SHP77 (cell line): ENCODE measurements at regions not wholly inside any gene's neighbourhood (a gene's known extent, or its start where the extent isn't known, plus 50 kb on each side); places are given as distances from the start of the nearest gene placed in this dataset.

Experiments used
- DNase-seq, 2 experiments: peaks; one replicate each; lab custom pipeline; 2025; lab: John Stamatoyannopoulos, UW

- no peak for DNase-seq
Observed at GRCh38 chr6:149216459-149216858, 101.1 kb upstream of the TAB2 start.

DNA sequence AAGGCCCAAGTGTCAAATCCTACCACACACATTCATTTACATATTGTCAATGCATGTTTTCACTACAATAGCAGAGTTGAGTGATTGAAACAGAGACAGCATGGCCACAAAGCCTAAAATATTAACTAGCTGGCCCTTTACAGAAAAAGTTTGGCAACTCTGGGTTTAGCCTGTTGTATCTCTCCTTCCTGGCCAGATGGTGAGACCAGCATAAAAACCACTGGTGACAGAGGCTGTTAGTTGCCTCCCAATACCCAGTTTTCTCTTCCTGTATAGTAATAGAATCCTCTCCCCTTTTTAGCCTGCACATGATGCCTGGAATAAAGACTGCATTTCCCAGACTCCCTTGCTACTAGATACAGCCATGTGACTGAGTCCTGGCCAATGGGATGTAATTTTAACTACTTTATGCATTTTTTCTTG is 100.0 kb upstream of the TAB2 start:
- DNase-seq, result no peak

DNA sequence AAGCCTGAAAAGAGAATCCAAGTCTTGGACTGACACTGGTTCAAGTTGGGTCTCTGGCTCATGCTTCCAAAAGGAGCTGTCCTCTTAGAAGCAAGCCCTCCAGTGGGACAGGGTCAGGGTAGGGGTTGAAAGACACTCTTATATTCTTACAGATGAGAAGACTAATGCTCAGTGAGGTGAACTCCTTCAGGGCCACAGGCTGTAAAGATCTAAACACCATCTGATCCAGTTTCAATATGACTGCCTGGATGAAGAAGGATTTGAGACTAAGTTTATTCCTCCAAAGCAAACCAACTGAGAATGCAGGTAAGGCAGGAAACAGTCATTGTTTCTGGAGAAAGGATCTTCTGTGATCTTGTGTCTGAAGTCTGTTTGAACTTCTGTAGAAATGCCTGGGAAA is 99.0 kb upstream of the TAB2 start:
- DNase-seq, result no peak

DNA sequence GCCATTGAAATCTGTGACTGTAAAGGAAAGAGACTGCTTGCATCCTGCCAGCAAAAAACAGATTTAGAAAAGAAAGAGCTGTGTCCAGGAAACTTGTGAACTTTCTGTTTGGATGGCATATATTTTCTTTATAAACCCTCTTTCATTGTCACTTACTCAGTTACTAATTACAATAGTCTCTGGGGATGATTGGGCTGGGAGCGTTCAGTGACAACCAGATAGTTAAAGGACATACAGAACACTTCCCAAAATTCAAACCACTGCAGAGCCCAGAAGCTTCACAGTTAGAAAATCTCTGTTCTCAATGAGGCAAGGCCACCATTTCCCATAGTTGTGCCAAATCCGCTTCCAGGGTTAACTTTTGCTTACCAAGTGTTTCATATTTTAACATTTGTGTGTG is 98.6 kb upstream of the TAB2 start:
- no peak for DNase-seq

DNA sequence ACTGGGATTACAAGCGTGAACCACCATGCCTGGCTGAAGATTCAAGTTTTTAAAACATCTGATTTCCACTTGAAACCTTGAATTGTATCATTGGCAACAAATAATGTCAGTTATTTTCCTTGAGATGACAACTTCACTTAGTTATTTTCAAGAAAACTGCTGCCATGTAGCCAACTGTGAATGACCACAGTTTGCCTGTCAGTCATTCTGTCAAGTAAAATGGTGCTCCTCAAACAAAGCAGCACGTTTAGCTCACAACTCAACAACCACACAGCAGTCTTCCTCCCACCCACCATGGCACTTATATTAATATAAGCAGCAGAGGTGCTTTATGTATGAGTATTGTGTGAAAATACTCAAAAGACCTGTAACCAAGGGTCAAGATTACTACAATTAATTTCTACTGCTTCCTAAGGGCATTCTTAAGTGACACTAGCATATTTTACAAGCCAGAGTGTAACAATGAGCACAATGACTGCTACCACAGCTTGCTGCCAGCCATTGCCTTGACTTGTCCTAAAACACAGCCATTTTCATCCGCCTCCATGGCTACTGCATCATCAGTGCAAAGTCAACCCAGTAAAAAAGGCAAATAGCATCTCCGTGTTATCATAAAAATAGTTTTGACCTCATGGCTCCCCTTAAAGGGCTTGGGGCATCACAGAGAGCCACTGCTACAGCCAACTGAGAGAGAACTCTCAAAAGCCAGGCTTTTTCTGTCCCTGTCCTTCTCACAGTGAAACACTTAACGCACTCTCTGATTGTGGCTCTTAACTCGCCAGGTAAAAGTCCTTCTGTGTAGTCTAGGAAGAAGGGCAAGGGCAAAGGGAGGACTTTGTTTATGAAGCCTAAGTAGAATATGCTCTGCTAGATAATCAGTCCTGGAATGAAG is 96.4 kb upstream of the TAB2 start:
- no peak for DNase-seq

DNA sequence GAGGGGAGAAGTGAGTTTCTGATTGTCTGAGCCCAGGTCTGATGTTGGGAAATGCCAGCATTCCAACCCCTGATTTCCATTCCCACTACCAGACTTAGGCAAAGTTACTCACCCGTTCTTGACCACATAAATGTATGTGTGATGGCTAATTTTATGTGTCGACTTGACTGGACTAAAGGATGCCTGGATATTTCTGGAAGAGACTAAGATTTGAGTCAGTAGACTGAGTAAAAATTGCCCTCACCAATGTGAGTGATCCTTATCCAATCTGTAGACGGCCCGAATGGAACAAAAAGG is 95.8 kb upstream of the TAB2 start:
- DNase-seq, result no peak

DNA sequence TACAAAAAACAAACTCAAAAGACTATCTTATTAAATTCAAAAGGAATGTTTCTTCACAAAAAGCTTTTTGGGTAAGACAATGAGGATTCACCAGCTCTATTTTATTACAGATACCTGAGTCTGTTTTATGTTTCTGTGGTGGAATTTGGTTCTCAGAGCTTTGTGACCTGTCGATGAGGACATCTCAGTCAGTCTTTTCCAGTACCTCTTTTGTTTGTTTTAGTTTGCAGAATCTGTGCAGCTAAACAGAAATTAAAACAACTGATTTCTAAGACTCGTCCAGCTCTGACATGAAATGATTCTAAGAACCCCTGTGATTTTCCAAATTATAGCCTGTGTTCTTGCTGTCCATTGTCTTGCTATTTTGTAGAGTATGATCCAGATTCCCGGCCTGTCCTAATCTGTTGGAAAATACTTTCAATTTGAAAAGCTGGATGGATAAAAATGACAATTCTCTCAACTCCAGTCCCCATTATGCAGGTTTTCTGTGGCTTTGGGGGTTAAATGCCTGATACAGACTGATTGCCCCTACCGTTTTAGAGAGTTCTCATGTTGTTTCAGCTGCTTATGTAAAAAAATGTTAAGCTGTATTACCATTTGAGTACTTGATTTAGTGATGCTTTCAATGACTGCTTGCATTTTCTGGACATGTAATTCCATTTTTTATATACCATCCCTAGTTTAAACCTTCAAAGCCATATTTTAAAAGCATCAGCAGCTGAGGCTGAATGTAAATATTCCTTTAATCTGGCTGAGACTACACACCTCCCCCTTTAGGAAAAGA is 94.2 kb upstream of the TAB2 start:
- DNase-seq, result no peak

- no peak for DNase-seq
Observed at GRCh38 chr6:149223904-149224351, 93.6 kb upstream of the TAB2 start.

GRCh38 chr6:149224399-149224798 is 93.1 kb upstream of the TAB2 start:
- DNase-seq, result no peak

GRCh38 chr6:149225370-149225769 is 92.1 kb upstream of the TAB2 start:
- no peak for DNase-seq

GRCh38 chr6:149225946-149226345 is 91.6 kb upstream of the TAB2 start:
- DNase-seq, result no peak

- DNase-seq, result no peak
Observed at GRCh38 chr6:149227796-149228195, 89.7 kb upstream of the TAB2 start.

DNA sequence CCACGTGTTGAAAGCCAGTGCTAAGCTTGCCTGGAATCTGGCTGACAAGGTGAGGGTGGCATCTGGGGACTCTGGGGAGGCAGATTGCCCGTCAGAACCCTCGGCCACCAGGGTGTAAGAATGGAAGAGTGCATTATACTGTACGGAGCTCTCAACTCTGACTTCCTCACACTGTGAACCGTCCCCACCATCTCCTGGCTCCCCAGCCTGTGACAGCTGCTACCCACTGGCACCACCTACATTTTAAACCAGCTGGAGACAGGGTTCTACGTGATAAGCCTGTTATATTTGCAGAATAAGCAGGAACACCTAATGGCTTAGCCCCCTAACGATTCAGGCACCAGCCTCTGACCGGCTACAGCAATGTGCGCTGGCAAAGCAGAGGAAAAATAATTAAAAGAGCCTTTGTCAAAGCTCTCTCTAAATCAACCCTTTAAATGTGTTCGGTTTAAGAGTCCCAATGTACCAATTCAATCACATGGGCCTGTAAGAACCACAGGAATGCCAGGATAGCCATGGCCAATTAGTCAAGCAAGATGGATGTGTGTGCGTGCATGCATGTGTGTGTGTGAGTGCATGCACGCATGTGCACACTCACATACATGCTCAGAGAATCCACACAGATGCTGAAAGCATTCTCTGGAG is 89.1 kb upstream of the TAB2 start:
- no peak for DNase-seq

DNA sequence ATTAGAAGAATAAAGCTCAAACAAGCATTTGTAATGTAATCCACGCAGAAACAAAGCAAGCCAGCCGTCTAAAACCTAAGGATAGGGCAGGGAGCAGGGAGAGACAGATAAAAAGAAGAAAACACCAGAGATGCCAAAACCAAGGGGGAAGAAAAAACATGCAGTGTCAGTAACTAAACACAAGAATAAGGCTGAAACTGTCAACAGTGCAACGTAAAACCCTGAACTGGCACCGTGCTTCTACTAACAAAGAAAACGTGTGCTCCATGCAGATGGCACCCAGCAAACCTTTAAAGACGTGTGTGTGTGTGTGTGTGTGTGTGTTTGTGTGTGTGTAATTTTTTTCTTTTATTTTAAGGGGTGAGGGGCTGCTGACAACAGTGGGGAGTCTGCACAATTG is 88.4 kb upstream of the TAB2 start:
- DNase-seq, result no peak

DNA sequence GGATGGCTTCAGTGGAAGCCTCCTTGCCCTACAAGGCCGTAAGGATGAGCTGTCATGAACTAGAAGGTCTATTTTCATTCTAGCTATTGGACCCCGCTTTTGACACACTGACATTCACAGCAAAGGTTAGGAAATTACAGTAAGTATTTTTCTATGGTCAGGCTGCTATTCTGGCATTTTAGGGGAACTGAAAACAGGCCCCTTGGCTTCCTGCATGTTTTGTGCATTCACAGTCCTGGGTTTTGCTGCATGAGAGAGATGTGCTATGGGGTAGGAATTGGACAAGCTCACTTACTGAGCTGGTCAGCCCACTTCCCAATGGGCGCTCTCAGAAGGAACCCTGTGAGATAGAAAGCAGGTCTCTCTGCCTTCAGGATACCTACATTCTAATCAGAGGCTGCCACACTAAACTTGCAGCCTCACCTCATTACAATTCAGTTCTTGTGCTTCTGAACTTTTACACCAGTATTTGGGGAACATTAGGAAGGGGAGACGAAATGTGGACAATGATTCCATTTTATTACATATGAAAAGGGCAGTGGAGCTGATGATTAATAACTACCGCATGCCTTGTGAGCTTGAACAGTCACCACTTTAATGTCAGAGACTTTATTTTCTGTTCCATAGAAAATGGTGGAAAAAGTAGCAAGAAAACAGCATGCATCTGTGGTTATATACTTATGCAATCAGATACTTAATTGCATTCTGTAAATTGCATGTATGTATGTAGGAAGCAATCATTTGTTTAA is 86.6 kb upstream of the TAB2 start:
- DNase-seq, result no peak

- DNase-seq, result no peak
Observed at GRCh38 chr6:149231778-149232177, 85.7 kb upstream of the TAB2 start.

DNA sequence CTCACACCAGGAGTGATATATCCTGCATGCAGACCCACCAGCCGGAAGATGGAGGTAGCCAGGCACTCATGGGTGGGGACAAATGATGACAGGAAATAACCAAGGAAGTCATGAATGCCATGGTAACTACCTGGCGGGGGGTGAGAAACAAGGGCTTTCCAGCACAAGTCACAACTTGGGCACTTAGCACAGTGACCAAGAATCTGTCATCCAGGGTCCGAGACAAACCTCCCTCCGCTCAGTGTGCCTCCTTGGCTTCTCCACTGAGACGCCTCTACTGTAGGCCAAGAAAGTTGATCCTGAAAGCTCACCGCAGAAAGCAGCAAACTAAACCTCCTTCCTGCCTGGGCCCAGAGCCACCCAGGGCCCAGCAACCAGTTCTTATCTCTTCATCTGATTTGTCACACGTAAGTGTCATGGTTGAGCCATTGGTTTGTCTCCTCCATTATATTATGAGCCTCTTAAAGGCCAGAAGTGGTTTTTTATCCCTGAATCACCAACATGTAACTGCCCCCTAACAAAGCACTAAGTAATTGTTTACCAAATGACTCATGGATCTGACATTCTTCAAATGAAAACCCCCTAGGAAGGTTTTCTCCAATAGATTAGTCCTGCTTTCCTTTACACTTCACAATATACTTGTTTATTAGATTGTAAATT is 84.3 kb upstream of the TAB2 start:
- peak; percentile 48 to 60 for DNase-seq

DNA sequence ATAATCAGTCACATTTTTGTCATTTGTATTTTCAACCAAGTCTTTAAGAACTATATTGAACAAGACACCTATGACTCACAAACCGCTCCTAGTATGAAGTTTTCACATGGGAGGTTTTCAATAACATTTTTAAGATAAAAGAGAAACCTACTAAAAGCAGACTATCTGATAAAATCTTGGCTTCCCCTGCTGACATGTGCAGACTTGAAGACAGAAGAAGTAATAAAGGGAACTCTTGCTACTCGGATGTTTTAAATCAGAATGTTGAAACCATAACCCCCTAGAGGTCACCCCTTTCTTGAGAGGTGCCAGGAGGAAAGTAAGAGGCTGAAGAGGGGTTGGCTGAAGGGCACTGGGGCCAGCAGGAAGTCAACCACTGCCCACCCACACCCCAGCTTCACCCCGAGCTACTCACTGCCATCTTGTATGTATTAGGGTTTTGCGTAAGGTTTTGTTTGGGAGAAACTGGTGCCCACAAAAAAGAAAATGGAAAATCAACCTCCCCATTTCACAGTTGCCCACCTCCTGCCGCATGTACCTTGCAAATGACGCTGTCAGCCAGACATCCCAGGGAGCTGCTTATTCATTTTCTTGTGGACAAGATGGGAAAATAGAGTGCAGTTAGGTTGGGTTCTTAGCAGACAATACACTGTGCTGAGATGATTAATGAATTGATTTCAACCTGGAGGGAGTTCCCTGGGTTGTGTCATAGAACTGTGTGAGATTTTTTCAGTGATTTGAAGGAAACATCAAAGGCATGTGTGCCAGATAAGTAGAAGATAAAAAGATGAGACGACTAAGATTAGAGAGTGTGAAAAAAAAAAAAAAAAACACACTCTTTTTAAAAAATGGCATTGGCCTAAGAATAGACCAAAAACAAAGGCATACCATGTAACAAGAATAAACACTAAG is 83.2 kb upstream of the TAB2 start:
- DNase-seq, result no peak

- peak; percentile 55 to 66 for DNase-seq
Observed at GRCh38 chr6:149235130-149235561, 82.4 kb upstream of the TAB2 start.

- peak; percentile 31 to 51 for DNase-seq
Observed at GRCh38 chr6:149236589-149236988, 80.9 kb upstream of the TAB2 start.
